HG02588 (cell line): ENCODE measurements at regions not wholly inside any gene's neighbourhood (a gene's known extent, or its start where the extent isn't known, plus 50 kb on each side); places are given as distances from the start of the nearest gene placed in this dataset.

Source experiments
- ATAC-seq: cut with Tn5 transposase; IDR thresholded peaks from one replicate; pipeline ENCODE4 v1.9.1; 2021; ENCODE audit warnings: mild to moderate bottlenecking, moderate library complexity; ENCODE audit not compliant: unreplicated experiment

DNA sequence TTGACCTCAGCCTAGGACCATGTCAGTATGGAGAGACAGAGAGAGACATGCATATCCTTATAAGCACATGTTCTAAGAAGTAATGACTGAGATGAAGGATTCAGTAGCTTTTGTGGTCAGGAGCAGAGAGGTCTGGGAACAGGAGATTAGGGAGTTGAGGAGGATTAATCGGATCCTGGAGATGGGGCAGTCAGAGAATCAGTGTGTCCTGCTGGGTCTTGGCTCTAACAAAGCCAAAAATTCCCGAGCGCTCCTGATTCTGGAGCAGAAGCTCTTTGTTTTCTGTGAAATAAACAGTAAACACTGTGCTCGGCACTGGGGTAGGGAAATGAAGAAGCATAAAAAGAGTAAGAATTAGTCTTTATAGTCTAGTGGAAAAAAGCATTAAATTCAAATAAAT is 520.0 kb upstream of the CLINT1 start:
- ATAC-seq = no peak

DNA sequence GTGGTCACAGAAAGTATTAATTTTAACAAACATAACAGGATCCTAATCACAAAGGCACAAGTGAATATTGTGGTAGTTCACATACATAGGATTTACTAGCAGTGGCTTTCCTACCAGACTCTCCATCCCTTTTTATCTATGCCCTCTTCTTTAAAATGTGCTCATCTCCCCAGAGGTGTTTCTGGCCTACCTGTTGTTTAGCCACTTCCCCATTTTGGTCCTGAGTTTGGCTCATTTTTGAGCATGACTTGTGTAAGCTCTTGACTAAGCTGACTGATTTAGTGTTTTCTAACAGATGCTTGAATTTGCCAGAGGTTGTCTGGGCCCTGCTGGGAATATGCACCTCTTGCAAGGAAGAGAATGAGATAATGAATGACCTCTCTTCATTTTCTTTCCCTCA is 517.7 kb upstream of the CLINT1 start:
- ATAC-seq = no peak

DNA sequence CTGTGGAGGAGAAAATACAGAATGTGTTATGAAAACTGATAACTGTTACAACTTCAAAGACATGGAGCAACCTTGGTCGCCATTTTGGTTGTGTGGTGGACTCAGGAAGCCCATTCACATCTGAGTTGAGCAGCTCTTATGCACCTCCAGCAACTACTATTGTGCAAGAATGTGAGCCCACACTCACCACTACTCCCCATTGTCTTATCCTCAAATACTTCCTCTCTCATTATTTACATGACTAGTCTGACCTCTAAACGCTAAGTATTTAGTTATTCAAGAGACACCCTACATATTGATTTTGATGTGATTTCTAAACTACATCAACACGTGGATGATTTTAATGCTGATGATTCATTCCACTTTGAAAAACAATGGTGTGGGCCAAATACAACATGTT is 516.6 kb upstream of the CLINT1 start:
- ATAC-seq = no peak

DNA sequence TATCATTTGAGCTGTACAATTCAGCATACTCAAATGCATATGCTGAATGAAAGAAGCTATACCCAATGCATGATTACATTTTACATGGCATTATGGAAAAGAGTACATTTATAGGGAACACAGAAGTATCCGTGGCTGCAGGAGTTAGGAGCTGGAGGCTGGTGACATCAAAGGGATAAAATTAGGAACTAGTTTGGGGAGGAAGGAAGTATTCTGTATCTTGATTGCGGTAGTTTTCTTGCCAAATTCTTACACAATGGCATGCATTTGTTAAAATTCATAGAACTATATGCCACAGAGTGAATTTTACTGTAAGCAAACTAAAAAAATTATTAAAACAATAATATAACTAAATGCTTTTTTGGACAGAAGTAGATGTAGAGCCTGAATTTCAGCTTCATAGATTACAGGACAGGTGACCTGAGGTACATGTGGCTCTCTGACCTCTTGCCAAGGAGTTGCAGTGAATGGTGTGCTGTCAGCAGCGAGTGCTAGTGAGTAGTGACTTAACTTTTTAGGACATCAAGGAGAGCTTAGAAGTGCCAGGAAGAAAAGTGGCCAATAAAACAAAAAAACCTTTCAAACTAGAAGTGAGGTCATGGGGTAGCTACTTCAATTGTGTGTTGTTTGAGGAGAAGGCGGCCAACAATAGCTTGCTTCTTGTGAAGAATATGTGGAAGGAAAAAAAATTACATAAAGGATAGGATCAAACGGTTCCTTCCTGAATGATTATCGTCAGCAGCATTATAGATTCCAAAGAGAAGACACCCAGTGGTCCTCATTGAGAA is 514.9 kb upstream of the CLINT1 start:
- no peak for ATAC-seq

DNA sequence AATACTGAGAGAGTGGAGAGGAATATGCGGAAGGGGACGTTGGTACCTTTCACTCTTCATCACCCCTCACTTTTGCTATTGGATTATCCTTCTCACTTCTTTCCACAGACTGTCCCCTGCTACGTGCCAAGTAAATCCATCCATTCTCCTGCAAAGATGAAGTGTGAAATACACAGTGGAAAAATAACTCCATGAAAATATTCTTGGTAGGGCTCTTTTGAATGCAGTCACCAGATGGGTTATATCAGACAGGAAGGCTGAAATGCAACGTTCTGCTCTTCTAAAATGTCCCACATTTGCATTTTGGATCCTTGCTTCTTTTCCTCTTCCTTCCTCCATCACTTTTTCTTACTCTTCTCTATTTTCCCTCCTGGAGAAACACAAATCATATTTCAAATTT is 510.3 kb upstream of the CLINT1 start:
- ATAC-seq = no peak

DNA sequence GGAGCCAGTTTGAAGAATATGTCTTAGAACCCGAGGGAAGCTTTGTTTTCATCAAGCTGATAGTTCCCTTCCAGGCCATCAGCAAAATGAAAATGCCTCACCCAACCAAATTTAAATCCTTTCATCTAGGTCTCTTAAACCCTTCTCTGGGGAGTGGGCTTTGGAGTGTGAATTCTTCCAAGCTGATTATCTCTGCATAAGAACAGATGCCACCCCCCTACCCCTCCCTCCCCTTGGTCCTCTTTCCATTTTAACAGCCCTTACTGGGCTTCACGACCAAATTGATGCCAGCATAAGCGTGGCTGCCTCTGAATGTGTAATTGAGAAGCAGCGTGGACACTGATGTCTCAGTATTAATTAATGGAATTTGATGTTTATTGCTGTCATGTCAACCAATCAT is 509.7 kb upstream of the CLINT1 start:
- ATAC-seq = no peak

DNA sequence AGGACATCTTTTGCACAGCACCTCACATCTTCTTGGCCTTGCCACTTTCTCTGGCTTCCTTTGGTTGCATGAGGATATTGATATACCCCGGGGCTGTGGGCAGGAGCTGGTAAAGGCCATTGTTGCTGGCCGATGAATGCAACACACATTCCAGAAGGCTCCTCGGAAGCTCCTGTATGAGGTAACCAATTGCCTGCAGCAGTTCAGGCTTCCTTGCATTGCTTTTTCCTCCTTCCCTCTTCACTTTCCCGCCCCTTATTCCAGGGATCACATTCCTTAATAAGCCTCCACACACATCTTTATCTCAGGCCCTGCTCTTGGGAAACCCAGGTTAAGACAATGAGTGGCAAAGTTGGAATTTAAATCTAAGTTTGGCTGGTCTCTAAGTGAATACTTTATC is 505.4 kb upstream of the CLINT1 start:
- ATAC-seq = no peak

DNA sequence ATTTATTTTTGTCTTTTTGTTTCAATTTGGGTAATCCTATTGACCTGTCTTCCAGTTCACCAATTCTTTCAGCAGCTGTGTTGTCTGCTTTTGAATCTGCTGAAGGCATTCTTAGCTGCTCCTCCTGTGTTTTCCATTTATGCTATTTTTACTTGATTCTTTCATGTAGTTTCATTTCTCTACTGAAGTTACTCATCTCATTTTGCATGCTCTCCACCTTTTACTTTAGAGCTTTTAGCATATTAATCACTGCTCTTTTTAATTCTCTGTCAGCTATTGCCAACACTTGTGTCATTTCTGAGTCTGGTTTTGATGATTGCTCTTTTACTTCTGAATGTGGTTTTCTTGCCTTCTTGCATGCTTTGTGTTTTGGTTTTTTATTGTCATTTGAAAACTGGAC is 496.0 kb upstream of the CLINT1 start:
- ATAC-seq = no peak

DNA sequence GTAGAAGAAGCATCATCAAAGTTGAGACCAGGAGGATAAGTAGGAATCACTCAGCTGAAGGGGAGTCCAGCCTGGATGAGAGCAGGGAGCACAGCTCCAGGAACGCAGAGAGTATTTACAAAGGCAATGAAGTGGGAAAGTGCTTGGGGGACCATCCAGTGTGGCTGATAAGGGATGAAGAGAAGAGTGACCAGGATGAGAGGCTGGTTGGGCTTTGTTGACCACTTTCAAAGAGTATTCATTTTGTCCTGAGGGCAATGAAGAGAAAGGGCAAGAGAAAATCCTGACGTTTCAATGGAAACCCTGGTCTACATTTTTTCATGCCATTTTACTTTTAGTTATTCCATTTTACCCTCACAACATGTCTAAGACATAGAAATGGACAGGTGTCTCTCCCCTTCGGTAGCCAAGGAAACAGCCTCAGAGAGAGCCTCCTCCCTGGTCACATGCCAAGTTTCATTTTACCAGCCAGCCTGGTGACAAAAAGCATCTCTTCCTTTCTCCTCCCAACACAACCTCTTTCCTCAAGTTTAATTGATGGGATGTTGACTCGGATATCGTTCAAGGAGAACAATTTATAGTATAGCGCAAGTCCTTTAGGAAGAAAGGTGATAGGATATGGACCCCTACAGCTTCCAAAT is 492.7 kb upstream of the CLINT1 start:
- ATAC-seq = no peak

DNA sequence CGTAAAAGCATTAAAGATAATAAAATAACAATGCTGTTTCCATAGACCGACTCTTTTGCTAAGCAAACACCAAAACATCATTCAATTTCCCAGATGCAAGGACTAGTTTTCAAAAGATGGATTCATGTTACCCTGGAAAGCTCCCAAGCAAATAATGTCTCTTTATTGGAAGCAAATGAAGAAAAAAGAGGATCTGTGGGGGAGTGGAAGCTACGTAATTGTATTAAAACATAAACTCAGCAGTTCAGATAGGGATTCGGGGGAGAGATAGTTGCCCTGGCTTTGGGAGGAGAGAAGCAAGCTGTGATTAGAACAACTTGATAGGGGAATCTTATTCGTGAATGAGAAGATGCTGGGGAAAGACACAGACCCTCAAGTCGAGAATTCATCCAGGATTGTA is 491.0 kb upstream of the CLINT1 start:
- ATAC-seq = no peak

DNA sequence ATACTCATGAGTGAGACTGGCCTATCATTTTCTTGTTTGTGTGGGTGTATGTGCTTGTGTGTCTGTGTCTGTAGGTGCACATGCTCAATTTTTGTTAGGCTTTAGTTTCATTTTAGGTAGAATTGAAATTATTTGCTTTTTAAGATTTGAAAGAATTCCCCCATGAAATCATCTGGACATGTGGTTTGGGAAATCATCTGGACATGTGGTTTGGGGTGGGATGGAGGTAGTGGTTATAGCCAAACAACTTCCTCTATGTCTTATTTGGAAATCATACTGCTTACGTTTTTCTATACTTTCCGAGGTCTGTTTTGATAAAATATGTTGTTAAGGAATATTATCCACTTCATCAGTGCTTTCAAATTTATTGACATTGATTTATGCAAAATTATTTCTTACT is 485.4 kb upstream of the CLINT1 start:
- ATAC-seq = no peak

DNA sequence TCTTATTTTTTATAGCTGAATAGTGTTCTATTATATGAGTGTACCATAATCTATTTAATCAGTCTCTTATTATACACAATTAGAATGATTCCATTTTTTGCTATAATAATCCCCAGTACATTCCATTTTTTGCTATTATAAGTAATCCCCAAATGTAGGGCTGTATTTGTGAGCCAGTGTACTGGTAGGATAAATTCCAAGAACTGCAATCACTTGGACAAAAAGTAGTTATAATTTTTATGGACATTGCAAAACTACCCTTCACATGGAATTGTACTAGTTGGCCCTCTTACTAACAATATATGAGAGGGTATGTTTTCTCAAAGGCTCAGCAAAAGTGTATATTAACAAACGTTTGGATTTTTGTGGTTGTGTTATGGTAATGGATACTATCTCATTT is 481.7 kb upstream of the CLINT1 start:
- no peak for ATAC-seq

DNA sequence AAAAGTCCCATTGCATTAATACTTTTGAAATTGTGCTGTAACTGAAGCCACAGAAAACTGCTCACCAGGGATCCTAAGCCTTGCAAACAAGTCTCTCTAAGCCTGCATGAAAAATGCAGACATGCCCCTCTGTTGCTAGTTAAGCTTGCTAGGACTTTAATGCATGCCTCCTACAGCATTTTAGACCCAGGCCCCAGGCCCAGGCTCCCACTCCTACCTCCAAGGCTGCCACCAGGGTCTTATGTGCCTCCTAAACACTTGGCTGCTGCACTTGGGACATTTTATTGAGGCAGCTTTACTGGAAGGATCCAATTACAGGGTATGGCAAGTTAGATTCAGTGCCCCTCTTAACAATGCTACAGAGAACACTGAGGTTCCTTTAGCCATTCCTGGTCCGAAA is 467.3 kb upstream of the CLINT1 start:
- ATAC-seq = no peak

DNA sequence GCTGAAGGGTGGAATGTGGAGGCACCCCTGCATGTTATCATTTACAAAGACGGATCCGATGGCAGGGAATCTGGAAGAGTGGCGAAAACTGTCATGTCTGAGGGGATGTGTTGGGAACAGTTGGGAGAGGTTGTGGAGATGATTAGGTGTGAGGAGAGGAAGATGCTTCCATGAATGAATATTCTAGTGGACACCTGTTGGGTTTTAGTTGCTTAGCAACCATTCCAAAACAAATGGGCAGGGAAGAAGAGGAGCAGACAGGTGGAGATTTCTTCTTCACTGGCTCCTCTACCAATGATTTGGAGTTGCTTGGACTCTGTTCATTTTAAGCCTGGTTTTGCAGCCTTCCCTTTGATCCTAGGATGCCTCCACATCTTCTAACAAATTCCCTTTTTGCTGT is 465.3 kb upstream of the CLINT1 start:
- ATAC-seq = no peak

DNA sequence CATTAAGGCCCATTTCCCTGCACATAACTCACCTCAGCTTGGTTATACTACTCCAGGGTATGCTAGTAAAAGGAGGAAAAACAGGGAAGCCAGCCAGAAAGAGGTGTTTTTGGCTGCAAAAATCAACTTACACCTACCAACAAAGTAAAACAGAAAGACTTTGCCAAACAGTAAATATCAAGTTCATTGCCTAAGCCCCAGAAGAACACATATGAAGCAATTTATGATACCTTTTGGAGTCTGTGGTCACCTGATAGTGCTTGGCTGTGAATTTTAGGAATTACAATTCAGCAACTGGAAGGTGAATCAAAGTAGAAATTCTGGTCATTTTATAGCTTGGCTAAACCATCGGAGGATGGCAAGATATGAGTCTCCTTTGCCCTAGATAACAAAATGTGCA is 463.7 kb upstream of the CLINT1 start:
- ATAC-seq = no peak

DNA sequence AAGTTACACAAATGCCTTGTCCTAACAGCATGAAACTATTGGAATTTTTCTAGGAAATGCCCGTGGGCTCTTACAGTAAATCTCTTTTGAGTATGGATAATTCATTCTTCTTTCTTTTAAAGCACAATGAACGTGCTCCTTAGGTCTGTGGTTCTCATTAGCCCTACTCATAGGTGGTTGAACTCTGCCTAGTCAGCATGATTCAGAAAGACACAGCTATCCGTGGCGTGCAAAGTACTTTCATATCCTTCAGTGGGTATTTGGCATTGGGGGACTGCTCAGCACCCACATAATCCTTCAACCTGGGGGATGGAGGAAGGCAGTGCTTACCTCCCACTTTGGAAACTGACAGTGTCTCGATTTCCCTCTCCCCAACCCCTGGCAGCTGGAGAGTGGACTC is 462.0 kb upstream of the CLINT1 start:
- no peak for ATAC-seq

DNA sequence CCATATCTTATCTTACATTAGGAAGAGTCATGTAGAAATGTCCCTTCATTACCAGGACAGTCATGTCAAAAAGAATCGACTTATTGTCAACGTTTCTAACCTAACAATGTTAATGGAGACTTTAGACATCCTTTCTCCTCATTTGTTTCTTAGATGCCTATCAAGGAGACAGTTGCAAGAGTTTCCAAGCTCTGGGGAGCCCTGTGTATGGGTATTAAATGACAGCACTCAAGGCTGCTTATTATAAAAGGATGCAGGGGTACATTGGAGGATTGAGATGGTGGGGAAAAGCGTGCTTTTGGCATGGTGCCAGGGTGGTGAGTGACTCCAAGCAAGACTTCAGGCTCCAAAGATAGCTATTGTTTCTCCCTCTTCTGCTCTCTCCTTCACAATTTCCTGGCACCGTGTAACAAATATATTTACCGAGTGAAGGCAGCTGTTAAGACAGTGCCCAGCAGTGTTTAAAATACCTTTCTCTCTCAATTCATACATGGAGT is 461.3 kb upstream of the CLINT1 start:
- ATAC-seq = no peak

DNA sequence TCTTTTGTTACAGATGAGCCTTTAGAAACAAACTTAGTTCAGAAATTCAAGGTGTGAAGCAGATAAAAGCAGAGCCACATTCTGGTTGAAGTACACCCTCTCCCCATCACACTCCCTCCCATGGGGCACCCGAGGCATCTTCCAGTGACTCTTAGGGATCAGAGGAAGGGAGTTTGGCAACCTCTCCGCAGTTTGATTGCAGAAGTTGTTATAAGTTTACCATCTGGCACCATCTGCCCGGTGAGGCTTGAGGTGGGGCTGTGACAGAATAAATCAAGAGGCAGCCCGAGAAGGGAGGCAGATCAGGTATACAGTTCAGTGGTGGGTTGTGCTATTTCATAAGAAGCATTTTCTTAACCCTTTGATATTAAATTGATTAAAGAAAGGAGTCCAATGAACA is 458.6 kb upstream of the CLINT1 start:
- ATAC-seq = no peak

DNA sequence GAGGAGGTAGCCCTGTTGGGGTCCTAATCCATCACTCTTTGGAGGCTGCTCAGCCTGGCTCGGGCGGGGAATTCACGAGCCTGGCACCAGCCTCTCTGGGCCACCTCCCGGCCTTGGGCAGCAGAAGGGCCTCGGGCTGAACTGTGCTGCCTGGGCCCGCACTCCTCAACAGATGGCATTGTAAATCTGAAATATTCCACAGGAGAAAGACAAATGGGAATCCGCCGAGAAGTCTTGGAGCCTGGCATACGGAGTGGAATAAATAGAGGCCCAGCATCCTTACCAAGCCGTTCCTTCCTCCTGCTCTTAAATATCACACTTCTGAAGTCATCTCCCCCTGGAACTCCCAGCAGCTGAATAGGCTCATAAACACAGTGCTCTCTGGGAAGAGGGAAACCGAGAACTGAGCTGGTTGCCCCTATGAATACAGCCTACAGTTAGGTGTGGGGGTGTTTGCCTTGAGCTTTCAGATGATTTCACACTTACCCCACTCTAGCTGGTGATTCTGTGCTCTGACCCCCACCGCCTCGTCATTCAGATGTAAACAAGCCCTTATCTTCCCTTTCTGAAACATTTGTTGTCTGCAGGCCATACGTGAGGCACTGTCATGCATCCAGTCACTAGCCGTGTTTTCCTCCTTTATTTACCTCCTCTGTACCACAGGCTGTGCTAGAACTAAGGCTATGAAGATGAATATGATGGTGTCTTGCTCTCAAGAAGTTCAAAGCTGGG is 455.0 kb upstream of the CLINT1 start:
- no peak for ATAC-seq

DNA sequence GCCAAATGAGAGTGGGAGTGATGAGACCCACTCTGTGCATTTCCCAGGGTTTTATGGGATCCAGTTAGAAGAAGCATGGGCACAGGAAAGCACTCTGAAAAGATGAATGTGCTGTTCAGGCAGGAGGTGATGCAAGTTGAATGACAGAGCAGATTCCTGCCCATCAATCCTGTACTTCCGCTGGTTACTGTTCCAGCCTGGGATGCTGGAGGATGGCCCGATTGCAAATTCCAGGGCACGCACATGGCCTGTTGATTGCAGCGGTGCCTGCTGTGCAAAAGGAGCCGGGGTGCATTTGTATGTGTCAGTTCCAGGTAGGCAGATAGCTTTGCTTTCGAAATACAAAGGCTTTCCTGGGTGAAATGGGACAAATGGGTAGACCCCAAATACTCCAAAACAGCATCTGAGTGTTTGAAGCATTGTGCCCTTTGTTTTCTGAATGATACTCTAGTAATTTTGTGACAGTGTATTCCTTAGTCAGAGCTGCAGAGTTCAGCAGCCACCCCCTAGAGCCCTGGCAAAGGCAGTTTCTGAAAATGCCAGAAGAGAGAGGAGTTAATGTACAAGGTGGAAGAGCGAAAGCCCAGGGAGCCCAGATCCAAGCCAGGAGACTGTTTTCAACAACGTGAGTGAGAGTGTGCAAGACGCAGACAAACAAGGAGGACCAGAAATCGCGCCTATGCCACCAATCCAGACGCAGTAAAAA is 454.2 kb upstream of the CLINT1 start:
- no peak for ATAC-seq

DNA sequence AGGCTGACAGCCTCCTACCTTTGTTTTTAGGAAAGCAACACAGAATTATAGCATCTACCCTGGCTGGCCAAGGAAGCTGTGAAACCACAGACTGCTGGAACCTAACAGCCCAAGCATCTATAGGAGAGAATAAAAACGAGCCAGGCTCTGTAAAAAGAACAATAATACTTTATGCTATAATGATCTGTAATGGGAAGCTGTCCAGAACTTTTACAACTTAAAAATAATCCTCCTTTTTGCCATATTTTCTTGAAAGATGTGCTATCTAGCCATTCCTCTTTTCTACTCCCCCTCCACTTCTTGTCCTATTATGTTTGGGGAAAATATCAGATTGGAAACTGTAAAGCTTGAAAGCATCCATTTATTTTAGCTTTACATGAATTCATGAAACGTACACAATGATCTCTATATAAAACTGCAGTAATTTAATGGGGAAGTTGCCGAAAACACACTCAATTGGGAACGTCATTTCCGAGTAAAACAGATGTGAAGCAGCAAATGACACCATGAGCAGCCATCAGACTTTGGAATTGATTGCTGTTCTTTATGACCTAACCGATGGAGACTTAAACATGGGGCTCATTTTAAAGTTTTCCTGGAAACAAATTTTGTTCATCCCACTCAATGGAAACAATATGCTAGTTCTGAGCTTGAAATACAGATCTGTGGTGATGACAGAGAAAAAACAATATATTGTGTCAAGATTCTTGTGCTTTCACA is 450.3 kb upstream of the CLINT1 start:
- no peak for ATAC-seq
